K562 (cell line): ENCODE measurements at regions not wholly inside any gene's neighbourhood (a gene's known extent, or its start where the extent isn't known, plus 50 kb on each side); places are given as distances from the start of the nearest gene placed in this dataset.

Experiments
- ATAC-seq: fragments of 200-7000 bp; cut with Tn5 transposase; 3 replicates; pipeline ENCODE4 v1.9.1; 2020; ENCODE audit warnings: moderate library complexity
- BruUV-seq: library from RNA; stranded (reverse); fragments of 400-500 nt; replicated peaks from 2 replicates; lab custom pipeline; 2021; lab: Mats Ljungman, UMichigan
- CTCF ChIA-PET: fragments of 300-600 bp; formaldehyde crosslinking; extraction: SDS; loops from one replicate; lab custom pipeline; 2021; ENCODE audit warnings: low intra/inter-chr PET ratio; lab: Yijun Ruan, JAX
- POLR2A ChIA-PET: fragments of 300-600, 350-650 bp; sonication (Branson Sonifier 250); formaldehyde crosslinking; extraction: SDS; loops from one replicate; lab custom pipeline; 2021; ENCODE audit warnings: antibody characterized with exemption, inconsistent platforms; lab: Yijun Ruan, JAX
- DNase-seq, 4 experiments: peaks; one replicate each; pipeline versions ENCODE4 v3.0.0 to v3.0.0-alpha.2; 2011 to 2018; ENCODE audit warnings: low spot score in 3 of 4, mixed read lengths in 3 of 4; ENCODE audit errors: extremely low read depth in 1 of 4
- FAIRE-seq: peaks from 2 replicates; lab custom pipeline; 2011; peaks lifted over from hg19 to GRCh38; lab: Jason Lieb, UNC
- H2AFZ ChIP-seq: 2 replicates; pipeline ENCODE4 v1.6.0; 2011; ENCODE audit warnings: low read depth, low read length, control low read depth, inconsistent platforms
- H3K27ac ChIP-seq: fragments of 200-600 bp; 3 replicates; pipeline ENCODE4 v1.8.0; 2011; ENCODE audit warnings: low read depth, mild to moderate bottlenecking, control low read depth, inconsistent platforms, low read length, moderate library complexity, mixed read lengths; ENCODE audit errors: extremely low read depth
- H3K27me3 ChIP-seq, 2 experiments: fragments of 300-600 bp in 1 of 2; 2 replicates in 1 of 2; 3 replicates in 1 of 2; pipeline versions ENCODE4 v1.6.0 to v1.8.0; 2011; ENCODE audit warnings: inconsistent platforms in 2 of 2, low read length in 2 of 2, mild to moderate bottlenecking in 1 of 2, mixed read lengths in 1 of 2, moderate library complexity in 1 of 2; ENCODE audit not compliant: control insufficient read depth in 2 of 2, insufficient read depth in 2 of 2
- H3K36me3 ChIP-seq: fragments of 300-600 bp; 3 replicates; pipeline ENCODE4 v1.8.0; 2011; ENCODE audit warnings: mild to moderate bottlenecking, low read length, inconsistent platforms; ENCODE audit not compliant: control insufficient read depth, insufficient read depth
- H3K4me1 ChIP-seq, 2 experiments: fragments of 200-600 bp in 1 of 2; replicated peaks in 1 of 2; 2 replicates in 1 of 2; 3 replicates in 1 of 2; pipeline versions ENCODE4 v1.5.1 to v1.8.0; 2011; ENCODE audit warnings: inconsistent platforms in 2 of 2, low read length in 2 of 2, mild to moderate bottlenecking in 1 of 2, mixed read lengths in 1 of 2, moderate library complexity in 1 of 2; ENCODE audit not compliant: control insufficient read depth in 2 of 2, insufficient read depth in 2 of 2
- H3K4me2 ChIP-seq: 2 replicates; pipeline ENCODE4 v1.6.1; 2011; ENCODE audit warnings: low read length, control low read depth, inconsistent platforms, mixed read lengths; ENCODE audit not compliant: insufficient read depth
- H3K4me3 ChIP-seq: fragments of 200-600 bp; sonication (generic), shearing (Covaris generic); 2 replicates; pipeline ENCODE4 v1.5.1; 2016; ENCODE audit warnings: control low read depth, inconsistent platforms
- H3K79me2 ChIP-seq: fragments of 200-600 bp; 3 replicates; pipeline ENCODE4 v1.8.0; 2011; ENCODE audit warnings: low read length, inconsistent platforms; ENCODE audit not compliant: control insufficient read depth, insufficient read depth
- H3K9ac ChIP-seq, 2 experiments: 2 replicates each; pipeline versions ENCODE4 v1.6.0 to v1.6.1; 2011; ENCODE audit warnings: low read depth in 2 of 2, low read length in 2 of 2, control low read depth in 1 of 2, inconsistent platforms in 1 of 2, mild to moderate bottlenecking in 1 of 2, mixed read lengths in 1 of 2; ENCODE audit not compliant: insufficient read depth in 1 of 2
- H3K9me1 ChIP-seq: one replicate; pipeline ENCODE4 v1.6.0; 2011; ENCODE audit warnings: inconsistent platforms, mild to moderate bottlenecking, low read length, moderate library complexity; ENCODE audit not compliant: control insufficient read depth, insufficient read depth
- H3K9me3 ChIP-seq: replicated peaks from 2 replicates; pipeline ENCODE4 v1.5.1; 2011; ENCODE audit warnings: low read depth, low read length, inconsistent platforms; ENCODE audit not compliant: control insufficient read depth, insufficient read depth
- H4K20me1 ChIP-seq: replicated peaks from 2 replicates; pipeline ENCODE4 v1.6.1; 2011; ENCODE audit warnings: low read length, inconsistent platforms, mixed read lengths; ENCODE audit not compliant: control insufficient read depth, insufficient read depth
- BRF2 ChIP-seq: IDR thresholded peaks from 3 replicates; pipeline ENCODE4 v1.6.1; 2011; ENCODE audit warnings: borderline replicate concordance, mild to moderate bottlenecking; ENCODE audit not compliant: insufficient read length, insufficient read depth
- CC2D1A ChIP-seq: fragments of 450-650 bp; IDR thresholded peaks from 2 replicates; pipeline ENCODE4 v1.6.1; 2017; ENCODE audit warnings: mild to moderate bottlenecking
- DACH1 ChIP-seq: fragments of 450-650 bp; IDR thresholded peaks from 2 replicates; pipeline ENCODE4 v1.6.1; 2018; ENCODE audit not compliant: partially characterized antibody
- MBD1 ChIP-seq: fragments of 250-450 bp; sonication (Bioruptor Pico); IDR thresholded peaks from 2 replicates; pipeline ENCODE4 v1.8.0; 2022; ENCODE audit warnings: inconsistent platforms
- PCBP2 ChIP-seq: fragments of 200-400 bp; formaldehyde crosslinking; IDR thresholded peaks from 2 replicates; pipeline ENCODE4 v1.6.1; 2018; ENCODE audit warnings: low read length, low read depth, mild to moderate bottlenecking, moderate library complexity; ENCODE audit not compliant: poor library complexity, severe bottlenecking
- PKNOX1 ChIP-seq: fragments of 450-650 bp; IDR thresholded peaks from 2 replicates; pipeline ENCODE4 v1.6.1; 2016
- PML ChIP-seq: IDR thresholded peaks from 2 replicates; pipeline ENCODE4 v1.6.1; 2012; ENCODE audit warnings: low read length, inconsistent platforms
- POLR2G ChIP-seq: fragments of 200-400 bp; formaldehyde crosslinking; IDR thresholded peaks from 2 replicates; pipeline ENCODE4 v1.6.1; 2017; ENCODE audit warnings: low read depth, mild to moderate bottlenecking, antibody characterized with exemption, low read length, moderate library complexity
- STAG1 ChIP-seq: sonication (generic); formaldehyde crosslinking; IDR thresholded peaks from 2 replicates; pipeline ENCODE4 v1.5.0; 2020; ENCODE audit warnings: missing genetic modification reagents, borderline replicate concordance
- THAP7 ChIP-seq: fragments of 250-450 bp; sonication (Bioruptor Pico); IDR thresholded peaks from 2 replicates; pipeline ENCODE4 v1.5.0; 2021
- WHSC1 ChIP-seq: IDR thresholded peaks from one replicate; pipeline ENCODE4 v1.6.1; 2012; ENCODE audit warnings: low read length, control low read depth, inconsistent platforms
- ZNF24 ChIP-seq: fragments of 450-650 bp; IDR thresholded peaks from 2 replicates; pipeline ENCODE4 v1.6.1; 2016
- ZNF263 ChIP-seq: sonication (generic); formaldehyde crosslinking; IDR thresholded peaks from 2 replicates; pipeline ENCODE4 v1.8.0; 2022; ENCODE audit warnings: mild to moderate bottlenecking, missing genetic modification reagents, borderline replicate concordance
- WGBS: fragments of 100-300 bp; shearing (Covaris generic); methylation state at CpG from one replicate; pipeline ENCODE4 v1.1.6; 2016; ENCODE audit warnings: low coverage, mixed read lengths; ENCODE audit not compliant: insufficient coverage; ENCODE audit errors: missing lambda C conversion rate; 5-methylcytosine and 5-hydroxymethylcytosine counted together
- in situ Hi-C: fragments of 300-500 bp; cut with MboI; formaldehyde crosslinking; loops from 4 replicates; pipeline ENCODE4 v1.15.0; 2018; ENCODE audit warnings: inconsistent platforms, mixed read lengths
- intact Hi-C: fragments of 100-400 bp; cut with micrococcal nuclease; formaldehyde crosslinking; loops from 2 replicates; pipeline ENCODE4 v1.14.2; 2022
- TF ChIP-seq, protein P1 (sequence below): conservative IDR thresholded peaks from 2 replicates; pipeline ENCODE4 v1.6.1; 2011; ENCODE audit warnings: low read depth, mild to moderate bottlenecking, low read length; ENCODE audit not compliant: control insufficient read depth

GRCh38 chr6:44626616-44627015 is 239.1 kb downstream of the CDC5L start:
- H4K20me1 ChIP-seq = no peaks in the 10 kb centered on the region; the same call in 1 of the 2 replicates
- H3K9me3 ChIP-seq = no peaks in the 10 kb centered on the region
- intact Hi-C loops (no loop called here), in situ Hi-C loops (no loop called here)
- no peak overlapping the region for H2AFZ ChIP-seq
- H3K27me3 ChIP-seq = peaks cover 7 to 61% of the 10 kb centered on the region in 2 experiments; a peak in 3 of 5 replicates
- no peak for DNase-seq
- no peaks in the 10 kb centered on the region for H3K79me2 ChIP-seq
- 7% methylated on average over 9 of the region's 9 CpGs for WGBS
- no peak overlapping the region for H3K4me2 ChIP-seq
- H3K36me3 ChIP-seq = no peaks in the 10 kb centered on the region
- no peaks in the 10 kb centered on the region for H3K4me1 ChIP-seq
- no peak for ATAC-seq
- FAIRE-seq = no peak
- TF ChIP-seq PCBP2 (no peak), CC2D1A (no peak), ZNF263 (CRISPR knock-in tag) (no peak), DACH1 (no peak), THAP7 (CRISPR knock-in tag) (no peak), STAG1 (CRISPR knock-in tag) (no peak), PML (no peak), PKNOX1 (no peak), POLR2G (no peak), BRF2 (no peak), ZNF24 (no peak), MBD1 (CRISPR knock-in tag) (no peak), WHSC1 (no peak)
- TF ChIP-seq, protein P1, sequence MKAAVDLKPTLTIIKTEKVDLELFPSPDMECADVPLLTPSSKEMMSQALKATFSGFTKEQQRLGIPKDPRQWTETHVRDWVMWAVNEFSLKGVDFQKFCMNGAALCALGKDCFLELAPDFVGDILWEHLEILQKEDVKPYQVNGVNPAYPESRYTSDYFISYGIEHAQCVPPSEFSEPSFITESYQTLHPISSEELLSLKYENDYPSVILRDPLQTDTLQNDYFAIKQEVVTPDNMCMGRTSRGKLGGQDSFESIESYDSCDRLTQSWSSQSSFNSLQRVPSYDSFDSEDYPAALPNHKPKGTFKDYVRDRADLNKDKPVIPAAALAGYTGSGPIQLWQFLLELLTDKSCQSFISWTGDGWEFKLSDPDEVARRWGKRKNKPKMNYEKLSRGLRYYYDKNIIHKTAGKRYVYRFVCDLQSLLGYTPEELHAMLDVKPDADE = no peak
- TF ChIP-seq, all 486 proteins: peak for 0
- no peak overlapping the region for H3K4me3 ChIP-seq
- no TSS peak for BruUV-seq
- no peaks in the 10 kb centered on the region for H3K9me1 ChIP-seq
- ChIA-PET CTCF (no interaction called here), POLR2A (no interaction called here)
- no peak overlapping the region for H3K9ac ChIP-seq
- no peak overlapping the region for H3K27ac ChIP-seq
